Kidney (tissue), 13 donors: ENCODE measurements at regions not wholly inside any gene's neighbourhood (a gene's known extent, or its start where the extent isn't known, plus 50 kb on each side); places are given as distances from the start of the nearest gene placed in this dataset.

Experiments
- DNase-seq, 5 donors: peaks; one replicate each; pipeline ENCODE4 v3.0.0-alpha.2; 2013 to 2020
- FAIRE-seq: peaks from 2 replicates; lab custom pipeline; 2012; peaks lifted over from hg19 to GRCh38; lab: Jason Lieb, UNC
- H3K27ac ChIP-seq, 2 donors: one replicate each; pipeline ENCODE4 v1.7.0; 2013; ENCODE audit warnings: low read depth in 2 of 2, low read length in 2 of 2, inconsistent platforms in 1 of 2
- H3K27me3 ChIP-seq: one replicate; pipeline ENCODE4 v1.7.1; 2013; ENCODE audit warnings: low read length, inconsistent platforms; ENCODE audit not compliant: control insufficient read depth, insufficient read depth
- H3K36me3 ChIP-seq, 3 donors: one replicate each; pipeline versions ENCODE4 v1.7.0 to v1.7.1; 2013; ENCODE audit warnings: low read length in 3 of 3, control low read depth in 1 of 3, inconsistent platforms in 1 of 3; ENCODE audit not compliant: insufficient read depth in 3 of 3, control insufficient read depth in 2 of 3
- H3K4me1 ChIP-seq, 3 donors: one replicate each; pipeline versions ENCODE4 v1.7.0 to v1.7.1; 2013; ENCODE audit warnings: low read length in 3 of 3, inconsistent platforms in 1 of 3, low read depth in 1 of 3; ENCODE audit not compliant: control insufficient read depth in 2 of 3, insufficient read depth in 2 of 3
- H3K4me3 ChIP-seq, 3 donors: one replicate each; pipeline versions ENCODE4 v1.7.0 to v1.8.1; 2013; ENCODE audit warnings: low read length in 3 of 3, control low read depth in 1 of 3, inconsistent platforms in 1 of 3
- H3K9ac ChIP-seq, 3 donors: one replicate each; pipeline versions ENCODE4 v1.7.0 to v1.7.1; 2013; ENCODE audit warnings: low read length in 3 of 3, control low read depth in 1 of 3, inconsistent platforms in 1 of 3
- H3K9me3 ChIP-seq, 3 donors: one replicate each; pipeline versions ENCODE4 v1.7.0 to v1.7.1; 2013; ENCODE audit warnings: low read length in 3 of 3, control low read depth in 1 of 3, inconsistent platforms in 1 of 3; ENCODE audit not compliant: control insufficient read depth in 2 of 3, insufficient read depth in 1 of 3
- intact Hi-C: fragments of 100-400 bp; cut with DNase I; formaldehyde crosslinking; loops from one replicate; pipeline ENCODE4 v1.11.1; 2022
- TF ChIP-seq, protein P1 (sequence below): IDR thresholded peaks from 3 replicates; pipeline ENCODE4 v1.5.1; 2012; ENCODE audit warnings: mild to moderate bottlenecking, moderate library complexity, borderline replicate concordance; ENCODE audit not compliant: insufficient read depth; ENCODE audit errors: extremely low read depth
- donor health status: control.
- donor health status: control.
- donor health status: control.
- donor health status: control.
- donor health status: control.
- donor health status: DM: yes; HTN: yes; CAD: no.
- donor health status: Normal renal cell carcinoma (clear cell type).

DNA sequence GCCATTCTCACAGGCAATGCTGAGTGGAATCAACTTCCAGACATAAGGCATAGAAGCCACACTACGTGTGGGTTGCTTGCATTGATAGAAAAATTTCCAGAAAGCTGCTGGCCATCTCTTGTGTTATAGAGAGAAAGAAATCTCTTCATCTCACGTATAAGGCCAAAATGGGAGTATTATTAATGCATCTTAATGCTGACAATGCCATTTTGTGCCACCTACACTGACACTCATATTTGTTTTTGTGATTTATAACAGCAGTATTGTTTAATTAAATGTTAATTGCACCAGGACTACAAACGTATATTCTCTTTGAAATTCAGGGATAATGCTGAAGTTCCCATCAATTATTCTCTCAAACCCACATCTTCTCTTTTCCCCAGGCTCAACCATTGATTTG, 56.1 kb upstream of the TMEM132D start:
- no peaks in the 10 kb centered on the region for H3K36me3 ChIP-seq
- FAIRE-seq (no peak), DNase-seq (no peak)
- no peak overlapping the region for H3K4me3 ChIP-seq
- H3K9ac ChIP-seq: no peak overlapping the region
- H3K4me1 ChIP-seq: no peaks in the 10 kb centered on the region
- no peaks in the 10 kb centered on the region for H3K27me3 ChIP-seq
- H3K9me3 ChIP-seq: no peaks in the 10 kb centered on the region
- no peak overlapping the region for H3K27ac ChIP-seq
- TF ChIP-seq, protein P1, sequence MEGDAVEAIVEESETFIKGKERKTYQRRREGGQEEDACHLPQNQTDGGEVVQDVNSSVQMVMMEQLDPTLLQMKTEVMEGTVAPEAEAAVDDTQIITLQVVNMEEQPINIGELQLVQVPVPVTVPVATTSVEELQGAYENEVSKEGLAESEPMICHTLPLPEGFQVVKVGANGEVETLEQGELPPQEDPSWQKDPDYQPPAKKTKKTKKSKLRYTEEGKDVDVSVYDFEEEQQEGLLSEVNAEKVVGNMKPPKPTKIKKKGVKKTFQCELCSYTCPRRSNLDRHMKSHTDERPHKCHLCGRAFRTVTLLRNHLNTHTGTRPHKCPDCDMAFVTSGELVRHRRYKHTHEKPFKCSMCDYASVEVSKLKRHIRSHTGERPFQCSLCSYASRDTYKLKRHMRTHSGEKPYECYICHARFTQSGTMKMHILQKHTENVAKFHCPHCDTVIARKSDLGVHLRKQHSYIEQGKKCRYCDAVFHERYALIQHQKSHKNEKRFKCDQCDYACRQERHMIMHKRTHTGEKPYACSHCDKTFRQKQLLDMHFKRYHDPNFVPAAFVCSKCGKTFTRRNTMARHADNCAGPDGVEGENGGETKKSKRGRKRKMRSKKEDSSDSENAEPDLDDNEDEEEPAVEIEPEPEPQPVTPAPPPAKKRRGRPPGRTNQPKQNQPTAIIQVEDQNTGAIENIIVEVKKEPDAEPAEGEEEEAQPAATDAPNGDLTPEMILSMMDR: no peak
- intact Hi-C loops: no loop called here

DNA sequence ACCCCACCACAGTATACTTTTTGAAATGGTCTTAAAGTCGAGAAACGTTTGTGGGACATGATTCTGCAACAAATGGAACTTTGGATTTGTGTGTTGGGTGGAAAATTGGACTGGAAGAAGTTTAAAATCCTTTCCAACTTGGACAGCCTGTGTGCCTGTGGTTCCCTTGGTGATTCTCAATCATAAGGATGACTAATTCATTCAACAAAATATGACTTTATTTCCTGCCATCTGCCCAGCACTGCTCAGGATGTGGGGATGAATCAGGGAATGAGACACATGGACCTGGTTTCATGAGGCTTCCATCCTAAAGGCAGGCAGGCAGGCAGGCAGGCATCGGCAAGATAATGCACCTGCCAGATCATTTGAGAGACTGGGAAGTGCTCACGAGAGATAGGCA, 57.3 kb upstream of the TMEM132D start:
- Histone ChIP-seq H3K27me3 (no peaks in the 10 kb centered on the region), H3K36me3 (no peaks in the 10 kb centered on the region), H3K27ac (no peak overlapping the region), H3K4me3 (no peak overlapping the region), H3K9me3 (no peaks in the 10 kb centered on the region), H3K4me1 (no peaks in the 10 kb centered on the region), H3K9ac (no peak overlapping the region)
- no peak for FAIRE-seq
- no peak for DNase-seq
- intact Hi-C loops: no loop called here
- TF ChIP-seq, protein P1: no peak

DNA sequence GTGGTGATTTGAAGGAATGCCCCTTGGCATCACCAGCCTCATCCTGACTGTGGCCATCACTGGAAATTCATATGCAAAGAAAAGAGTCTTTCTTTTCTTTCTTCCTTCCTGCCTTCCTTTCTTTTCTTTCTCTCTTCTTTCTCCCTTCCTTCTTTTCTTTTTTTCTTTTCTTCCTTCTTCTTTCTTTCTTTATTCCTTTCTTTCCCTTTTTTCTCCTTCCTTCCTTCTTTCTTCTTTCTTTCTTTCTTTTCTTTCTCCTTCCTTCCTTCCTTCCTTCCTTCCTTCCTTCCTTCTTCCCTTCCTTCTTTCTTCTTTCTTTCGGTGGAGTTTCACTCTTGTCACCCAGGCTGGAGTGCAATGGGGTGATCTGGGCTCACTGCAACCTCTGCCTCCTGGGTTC, 58.0 kb upstream of the TMEM132D start:
- DNase-seq (no peak), FAIRE-seq (no peak)
- TF ChIP-seq, protein P1: no peak
- Histone ChIP-seq H3K36me3 (no peaks in the 10 kb centered on the region), H3K9me3 (no peaks in the 10 kb centered on the region), H3K27me3 (no peaks in the 10 kb centered on the region), H3K4me3 (no peak overlapping the region), H3K27ac (no peak overlapping the region), H3K4me1 (no peaks in the 10 kb centered on the region), H3K9ac (no peak overlapping the region)
- intact Hi-C loops: no loop called here

DNA sequence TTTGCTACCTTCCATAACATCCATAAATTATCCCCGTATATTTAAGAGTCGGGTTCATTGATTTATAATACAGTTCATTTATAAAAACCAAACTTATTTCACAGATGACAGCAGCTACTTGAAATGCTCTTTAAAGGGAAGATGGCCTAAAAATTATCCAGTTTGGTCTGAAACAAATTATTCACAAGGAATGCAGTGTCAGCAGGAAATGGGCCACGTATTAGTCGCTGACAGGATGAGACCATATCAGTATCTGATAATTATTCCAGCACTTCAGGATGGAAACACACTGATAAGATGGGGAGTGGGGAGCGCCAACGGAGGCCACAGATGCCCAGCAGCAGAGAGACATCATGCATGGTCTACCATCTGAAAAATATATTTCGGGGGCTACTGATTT, 60.5 kb upstream of the TMEM132D start:
- no peak overlapping the region for H3K9ac ChIP-seq
- no peaks in the 10 kb centered on the region for H3K4me1 ChIP-seq

More for the DNA sequence above, 60.5 kb upstream of the TMEM132D start:
- no peak for FAIRE-seq
- Histone ChIP-seq H3K9me3 (no peaks in the 10 kb centered on the region), H3K27ac (no peak overlapping the region), H3K4me3 (no peak overlapping the region), H3K36me3 (no peaks in the 10 kb centered on the region), H3K27me3 (no peaks in the 10 kb centered on the region)
- intact Hi-C loops: no loop called here
- DNase-seq: no peak
- TF ChIP-seq, protein P1: no peak
